ENCODE measurements at regions not wholly inside any gene's neighbourhood (a gene's known extent, or its start where the extent isn't known, plus 50 kb on each side); places are given as distances from the start of the nearest gene placed in this dataset.

DNA sequence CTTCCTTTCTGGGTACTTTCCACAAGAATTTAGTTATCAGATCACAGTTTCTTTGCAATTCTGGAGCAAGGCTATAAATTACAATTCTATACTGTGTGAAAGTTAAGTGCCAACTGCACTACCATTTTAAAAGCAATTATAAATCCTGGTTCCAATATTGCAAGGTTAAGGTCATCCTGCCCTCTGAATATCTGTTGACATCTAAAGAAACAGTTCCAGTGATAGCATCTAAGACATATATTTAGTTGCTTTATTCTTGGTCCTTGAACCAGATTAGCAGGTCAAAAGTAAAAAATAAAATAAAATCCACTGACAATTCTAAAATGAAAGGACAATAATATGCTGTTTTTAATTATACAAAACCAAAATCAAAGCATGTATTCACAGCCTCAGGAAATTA lies 334.2 kb downstream of the ATXN7L3B start:
- no peak for TF ChIP-seq CTCF (IDR thresholded peaks at IDR 0.05)
- TF ChIP-seq ZFX (IDR thresholded peaks at IDR 0.05; ENCODE audit: borderline replicate concordance) = no peak
